ENCODE measurements at regions not wholly inside any gene's neighbourhood (a gene's known extent, or its start where the extent isn't known, plus 50 kb on each side); places are given as distances from the start of the nearest gene placed in this dataset.

DNA sequence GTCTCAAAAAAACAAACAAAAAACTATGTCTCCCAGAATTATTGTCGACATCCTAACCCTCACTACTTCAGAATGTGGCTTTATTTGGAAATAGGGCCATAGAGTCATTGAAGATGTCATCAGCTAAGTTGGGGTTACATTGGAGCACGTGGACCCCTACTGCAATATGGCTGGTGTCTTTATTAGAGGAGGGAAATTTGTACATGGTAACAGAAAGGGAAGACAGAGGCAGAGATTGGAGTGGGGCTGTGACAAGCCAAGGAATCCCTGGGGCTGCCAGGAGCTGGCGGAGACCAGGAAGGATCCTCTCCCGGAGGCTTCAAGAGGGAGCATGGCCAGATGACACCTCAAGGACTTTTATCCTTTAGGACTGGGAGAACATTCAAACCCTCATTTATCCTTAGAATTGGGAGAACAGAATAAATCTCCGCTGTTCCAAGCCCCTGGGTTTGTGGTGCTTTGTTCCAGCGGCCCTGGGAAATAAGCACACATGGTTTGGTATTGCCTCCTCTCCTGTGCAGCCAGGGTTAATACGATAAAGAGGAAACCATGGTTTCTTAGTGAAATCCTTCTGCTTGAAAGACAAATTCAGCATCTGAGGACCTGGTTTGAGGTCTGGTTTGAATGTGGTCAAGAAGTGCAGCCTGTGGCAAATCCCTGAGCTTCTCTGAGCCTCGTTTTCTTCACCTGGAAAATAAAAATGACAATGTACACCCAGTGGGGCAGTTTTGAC, 184.7 kb downstream of the MYCN start:
- Histone ChIP-seq H3K36me3 (ENCODE audit: insufficient read depth, low read length) (no peaks in the 10 kb centered on the region), H3K27ac (ENCODE audit: low read length) (no peak overlapping the region), H3K9me3 (ENCODE audit: low read length) (no peaks in the 10 kb centered on the region), H3K79me2 (replicated peaks; ENCODE audit: insufficient read depth, low read length) (no peaks in the 10 kb centered on the region), H3K27me3 (ENCODE audit: insufficient read depth, low read depth, low read length) (no peaks in the 10 kb centered on the region), H3K9me2 (ENCODE audit: insufficient read depth, low read length) (no peaks in the 10 kb centered on the region), H4K20me1 (ENCODE audit: insufficient read depth) (no peaks in the 10 kb centered on the region), H3F3A (ENCODE audit: insufficient read depth, low read length, poor library complexity, severe bottlenecking) (no peaks in the 10 kb centered on the region), H3K4me2 (ENCODE audit: low read length) (no peak overlapping the region), H2AFZ (ENCODE audit: low read depth, low read length) (no peak overlapping the region), H3K9ac (ENCODE audit: low read length) (no peak overlapping the region), H3K4me3 (ENCODE audit: low read length) (no peak overlapping the region)
- TF ChIP-seq EP300 (conservative IDR thresholded peaks at IDR 0.05; ENCODE audit: poor library complexity, severe bottlenecking) (no peak), MXI1 (conservative IDR thresholded peaks at IDR 0.05; ENCODE audit: poor library complexity, severe bottlenecking) (no peak), SMC3 (conservative IDR thresholded peaks at IDR 0.05; ENCODE audit: poor library complexity) (no peak)

DNA sequence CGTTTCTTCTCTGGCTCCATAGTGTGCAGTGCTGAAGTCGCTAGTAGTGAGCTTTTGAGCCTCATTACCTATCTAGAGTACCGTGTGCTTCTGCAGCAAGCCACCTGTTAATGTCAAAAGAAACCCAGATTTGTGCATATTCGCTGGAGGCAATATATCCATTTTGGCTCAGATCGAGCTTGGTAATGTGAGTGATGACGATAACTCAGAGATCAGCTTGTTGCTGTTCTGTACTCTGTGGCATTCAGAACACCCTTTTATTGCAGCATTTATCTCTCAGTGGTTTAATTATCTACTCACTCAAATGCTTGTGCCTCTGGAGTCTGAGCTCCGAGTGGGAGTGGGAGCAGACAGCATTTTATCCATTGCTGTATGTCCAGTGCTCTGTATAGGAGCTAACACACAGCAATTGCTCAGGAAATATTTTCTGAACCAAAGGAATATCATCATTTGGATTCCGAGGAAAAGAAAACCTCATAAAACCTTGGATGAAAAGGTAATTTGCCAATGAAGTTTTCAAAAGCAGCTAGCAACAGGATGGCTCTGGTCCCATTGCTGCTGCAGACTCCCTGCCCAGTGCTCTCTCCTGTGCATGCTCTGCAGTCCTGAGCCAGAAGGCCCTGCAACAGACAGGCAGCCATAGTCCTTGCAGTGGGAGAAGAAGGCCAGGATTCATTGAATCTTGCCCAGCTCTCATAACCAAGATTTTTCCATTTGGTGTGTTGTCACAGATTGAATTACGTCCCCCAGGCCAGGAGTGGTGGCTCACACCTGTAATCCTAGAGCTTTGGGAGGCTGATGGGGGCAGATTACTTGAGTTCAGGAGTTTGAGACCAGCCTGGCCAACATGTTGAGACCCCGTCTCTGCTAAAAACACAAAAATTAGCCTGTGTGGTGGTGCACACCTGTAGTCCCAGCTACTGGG, 183.8 kb downstream of the MYCN start:
- no peaks in the 10 kb centered on the region for H3F3A ChIP-seq (ENCODE audit: insufficient read depth, low read length, poor library complexity, severe bottlenecking)
- no peaks in the 10 kb centered on the region for H3K9me2 ChIP-seq (ENCODE audit: insufficient read depth, low read length)
- H3K9me3 ChIP-seq (ENCODE audit: low read length) = no peaks in the 10 kb centered on the region
- H3K79me2 ChIP-seq (replicated peaks; ENCODE audit: insufficient read depth, low read length) = no peaks in the 10 kb centered on the region
- no peaks in the 10 kb centered on the region for H4K20me1 ChIP-seq (ENCODE audit: insufficient read depth)
- no peaks in the 10 kb centered on the region for H3K36me3 ChIP-seq (ENCODE audit: insufficient read depth, low read length)
- H3K27me3 ChIP-seq (ENCODE audit: insufficient read depth, low read depth, low read length) = no peaks in the 10 kb centered on the region
- H3K9ac ChIP-seq (ENCODE audit: low read length) = no peak overlapping the region
- no peak overlapping the region for H3K4me2 ChIP-seq (ENCODE audit: low read length)
- H2AFZ ChIP-seq (ENCODE audit: low read depth, low read length) = no peak overlapping the region
- no peak overlapping the region for H3K4me3 ChIP-seq (ENCODE audit: low read length)
- H3K27ac ChIP-seq (ENCODE audit: low read length) = no peak overlapping the region
- TF ChIP-seq POLR2AphosphoS5 (IDR thresholded peaks at IDR 0.05) (no peak), TAF1 (IDR thresholded peaks at IDR 0.05; ENCODE audit: low read depth) (no peak)
- TF ChIP-seq, protein P1, sequence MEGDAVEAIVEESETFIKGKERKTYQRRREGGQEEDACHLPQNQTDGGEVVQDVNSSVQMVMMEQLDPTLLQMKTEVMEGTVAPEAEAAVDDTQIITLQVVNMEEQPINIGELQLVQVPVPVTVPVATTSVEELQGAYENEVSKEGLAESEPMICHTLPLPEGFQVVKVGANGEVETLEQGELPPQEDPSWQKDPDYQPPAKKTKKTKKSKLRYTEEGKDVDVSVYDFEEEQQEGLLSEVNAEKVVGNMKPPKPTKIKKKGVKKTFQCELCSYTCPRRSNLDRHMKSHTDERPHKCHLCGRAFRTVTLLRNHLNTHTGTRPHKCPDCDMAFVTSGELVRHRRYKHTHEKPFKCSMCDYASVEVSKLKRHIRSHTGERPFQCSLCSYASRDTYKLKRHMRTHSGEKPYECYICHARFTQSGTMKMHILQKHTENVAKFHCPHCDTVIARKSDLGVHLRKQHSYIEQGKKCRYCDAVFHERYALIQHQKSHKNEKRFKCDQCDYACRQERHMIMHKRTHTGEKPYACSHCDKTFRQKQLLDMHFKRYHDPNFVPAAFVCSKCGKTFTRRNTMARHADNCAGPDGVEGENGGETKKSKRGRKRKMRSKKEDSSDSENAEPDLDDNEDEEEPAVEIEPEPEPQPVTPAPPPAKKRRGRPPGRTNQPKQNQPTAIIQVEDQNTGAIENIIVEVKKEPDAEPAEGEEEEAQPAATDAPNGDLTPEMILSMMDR (IDR thresholded peaks at IDR 0.05; ENCODE audit: poor library complexity, severe bottlenecking) = no peak
- TF ChIP-seq, protein P2, sequence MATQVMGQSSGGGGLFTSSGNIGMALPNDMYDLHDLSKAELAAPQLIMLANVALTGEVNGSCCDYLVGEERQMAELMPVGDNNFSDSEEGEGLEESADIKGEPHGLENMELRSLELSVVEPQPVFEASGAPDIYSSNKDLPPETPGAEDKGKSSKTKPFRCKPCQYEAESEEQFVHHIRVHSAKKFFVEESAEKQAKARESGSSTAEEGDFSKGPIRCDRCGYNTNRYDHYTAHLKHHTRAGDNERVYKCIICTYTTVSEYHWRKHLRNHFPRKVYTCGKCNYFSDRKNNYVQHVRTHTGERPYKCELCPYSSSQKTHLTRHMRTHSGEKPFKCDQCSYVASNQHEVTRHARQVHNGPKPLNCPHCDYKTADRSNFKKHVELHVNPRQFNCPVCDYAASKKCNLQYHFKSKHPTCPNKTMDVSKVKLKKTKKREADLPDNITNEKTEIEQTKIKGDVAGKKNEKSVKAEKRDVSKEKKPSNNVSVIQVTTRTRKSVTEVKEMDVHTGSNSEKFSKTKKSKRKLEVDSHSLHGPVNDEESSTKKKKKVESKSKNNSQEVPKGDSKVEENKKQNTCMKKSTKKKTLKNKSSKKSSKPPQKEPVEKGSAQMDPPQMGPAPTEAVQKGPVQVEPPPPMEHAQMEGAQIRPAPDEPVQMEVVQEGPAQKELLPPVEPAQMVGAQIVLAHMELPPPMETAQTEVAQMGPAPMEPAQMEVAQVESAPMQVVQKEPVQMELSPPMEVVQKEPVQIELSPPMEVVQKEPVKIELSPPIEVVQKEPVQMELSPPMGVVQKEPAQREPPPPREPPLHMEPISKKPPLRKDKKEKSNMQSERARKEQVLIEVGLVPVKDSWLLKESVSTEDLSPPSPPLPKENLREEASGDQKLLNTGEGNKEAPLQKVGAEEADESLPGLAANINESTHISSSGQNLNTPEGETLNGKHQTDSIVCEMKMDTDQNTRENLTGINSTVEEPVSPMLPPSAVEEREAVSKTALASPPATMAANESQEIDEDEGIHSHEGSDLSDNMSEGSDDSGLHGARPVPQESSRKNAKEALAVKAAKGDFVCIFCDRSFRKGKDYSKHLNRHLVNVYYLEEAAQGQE (IDR thresholded peaks at IDR 0.05; ENCODE audit: borderline replicate concordance) = no peak
